Naive thymus-derived CD4-positive, alpha-beta T cell (primary cell): ENCODE measurements at regions not wholly inside any gene's neighbourhood (a gene's known extent, or its start where the extent isn't known, plus 50 kb on each side); places are given as distances from the start of the nearest gene placed in this dataset.

Source experiments
- ATAC-seq: fragments of 150-1000 bp; cut with Tn5 transposase; 2 replicates; pipeline ENCODE4 v1.10.0; 2021; ENCODE audit warnings: mild to moderate bottlenecking, moderate library complexity
- CTCF ChIA-PET: fragments of 350-600 bp; sonication (Branson Sonifier 250); formaldehyde crosslinking; loops from one replicate; lab custom pipeline; 2021; ENCODE audit warnings: antibody characterized with exemption; lab: Charles Lee
- POLR2A ChIA-PET: fragments of 350-600 bp; sonication (Branson Sonifier 250); formaldehyde crosslinking; loops from one replicate; lab custom pipeline; 2021; ENCODE audit warnings: antibody characterized with exemption, inconsistent platforms; lab: Charles Lee
- DNase-seq, 9 donors: peaks; one replicate each; pipeline versions ENCODE4 v3.0.0 to v3.0.0-alpha.2; 2020 to 2022; ENCODE audit warnings: mixed read lengths in 1 of 9
- H3K27ac ChIP-seq: one replicate; pipeline ENCODE4 v1.7.0; 2013; ENCODE audit warnings: mild to moderate bottlenecking, low read depth, low read length, moderate library complexity
- H3K27me3 ChIP-seq, 2 donors: one replicate each; pipeline ENCODE4 v1.7.0; 2013; ENCODE audit warnings: low read length in 2 of 2, mild to moderate bottlenecking in 2 of 2, moderate library complexity in 2 of 2; ENCODE audit not compliant: control insufficient read depth in 2 of 2, insufficient read depth in 2 of 2
- H3K36me3 ChIP-seq, 3 experiments: 1 replicate in 2 of 3; 2 replicates in 1 of 3; pipeline ENCODE4 v1.7.0; 2013; ENCODE audit warnings: low read length in 3 of 3, mild to moderate bottlenecking in 3 of 3, moderate library complexity in 1 of 3; ENCODE audit not compliant: insufficient read depth in 3 of 3, control insufficient read depth in 2 of 3
- H3K4me1 ChIP-seq, 2 donors: one replicate each; pipeline ENCODE4 v1.7.0; 2013; ENCODE audit warnings: low read length in 2 of 2, mild to moderate bottlenecking in 2 of 2, moderate library complexity in 1 of 2; ENCODE audit not compliant: control insufficient read depth in 2 of 2, insufficient read depth in 2 of 2
- H3K4me3 ChIP-seq: 2 replicates; pipeline ENCODE4 v1.7.0; 2013; ENCODE audit warnings: mild to moderate bottlenecking, low read length
- H3K9me3 ChIP-seq, 3 experiments: 1 replicate in 2 of 3; 2 replicates in 1 of 3; pipeline ENCODE4 v1.7.0; 2013; ENCODE audit warnings: low read length in 3 of 3; ENCODE audit not compliant: control insufficient read depth in 2 of 3
- H3K27ac Mint-ChIP-seq, 9 donors: one replicate each; pipeline ENCODE4 v1.8.0; 2020 to 2022; ENCODE audit warnings: mixed read lengths in 9 of 9, mild to moderate bottlenecking in 8 of 9, moderate library complexity in 5 of 9, inconsistent platforms in 2 of 9
- H3K27me3 Mint-ChIP-seq, 5 donors: one replicate each; pipeline ENCODE4 v1.8.0; 2021 to 2022; ENCODE audit warnings: mixed read lengths in 5 of 5, mild to moderate bottlenecking in 1 of 5
- H3K36me3 Mint-ChIP-seq, 5 donors: one replicate each; pipeline ENCODE4 v1.8.0; 2020 to 2022; ENCODE audit warnings: mixed read lengths in 5 of 5, mild to moderate bottlenecking in 3 of 5, inconsistent platforms in 1 of 5
- H3K4me1 Mint-ChIP-seq, 7 donors: one replicate each; pipeline ENCODE4 v1.8.0; 2020 to 2022; ENCODE audit warnings: mixed read lengths in 7 of 7, mild to moderate bottlenecking in 3 of 7, inconsistent platforms in 1 of 7
- H3K4me3 Mint-ChIP-seq, 10 donors: one replicate each; pipeline ENCODE4 v1.8.0; 2020 to 2022; ENCODE audit warnings: mild to moderate bottlenecking in 10 of 10, mixed read lengths in 10 of 10, moderate library complexity in 6 of 10, inconsistent platforms in 2 of 10
- H3K9me3 Mint-ChIP-seq, 11 donors: one replicate each; pipeline ENCODE4 v1.8.0; 2020 to 2022; ENCODE audit warnings: mixed read lengths in 11 of 11, mild to moderate bottlenecking in 4 of 11, inconsistent platforms in 1 of 11, moderate library complexity in 1 of 11
- intact Hi-C, 2 donors: fragments of 100-400 bp; cut with micrococcal nuclease; formaldehyde crosslinking; loops; one replicate each; pipeline ENCODE4 v1.15.1; 2023

- H3K4me3 ChIP-seq = no peak overlapping the region
- peaks cover 0 to 7% (median 1%) of the 10 kb centered on the region in 11 donors for H3K9me3 Mint-ChIP-seq
- no peaks in the 10 kb centered on the region for H3K4me1 ChIP-seq
- H3K27me3 ChIP-seq = no peaks in the 10 kb centered on the region
- DNase-seq (no peak), ATAC-seq (no peak)
- ChIA-PET POLR2A (interaction anchor here (0.7 kb wide), 1 partner anchor 777 kb away, joined by 4 read pairs; no protein-coding TSS in a partner anchor), CTCF (no interaction called here)
- no peaks in the 10 kb centered on the region for H3K4me1 Mint-ChIP-seq
- intact Hi-C loops = no loop called here
- H3K4me3 Mint-ChIP-seq = no peak overlapping the region
- H3K27ac Mint-ChIP-seq = no peak overlapping the region
- H3K27ac ChIP-seq = no peak overlapping the region
- no peaks in the 10 kb centered on the region for H3K27me3 Mint-ChIP-seq
- no peaks in the 10 kb centered on the region for H3K9me3 ChIP-seq
- no peaks in the 10 kb centered on the region for H3K36me3 ChIP-seq
- no peaks in the 10 kb centered on the region for H3K36me3 Mint-ChIP-seq
These were observed 474.8 kb downstream of the PCDH10 start for GRCh38 chr4:133623847-133624246.

GRCh38 chr4:133621628-133622027, 472.5 kb downstream of the PCDH10 start:
- Histone ChIP-seq H3K4me3 (no peak overlapping the region), H3K4me1 (no peaks in the 10 kb centered on the region), H3K9me3 (no peaks in the 10 kb centered on the region), H3K27me3 (no peaks in the 10 kb centered on the region), H3K27ac (no peak overlapping the region), H3K36me3 (no peaks in the 10 kb centered on the region)
- CTCF ChIA-PET = no interaction called here
- peaks cover 0 to 6% (median 0%) of the 10 kb centered on the region in 11 donors for H3K9me3 Mint-ChIP-seq
- intact Hi-C loops = no loop called here
- DNase-seq (no peak), ATAC-seq (no peak)
- H3K36me3 Mint-ChIP-seq = no peaks in the 10 kb centered on the region
- no peak overlapping the region for H3K4me3 Mint-ChIP-seq
- H3K4me1 Mint-ChIP-seq = no peaks in the 10 kb centered on the region
- no peak overlapping the region for H3K27ac Mint-ChIP-seq
- POLR2A ChIA-PET = no interaction called here
- no peaks in the 10 kb centered on the region for H3K27me3 Mint-ChIP-seq

GRCh38 chr4:133620555-133620954, 471.5 kb downstream of the PCDH10 start:
- POLR2A ChIA-PET = no interaction called here
- DNase-seq (no peak), ATAC-seq (no peak)
- H3K4me3 Mint-ChIP-seq = no peak overlapping the region
- Histone ChIP-seq H3K27ac (no peak overlapping the region), H3K4me3 (no peak overlapping the region), H3K4me1 (no peaks in the 10 kb centered on the region), H3K9me3 (no peaks in the 10 kb centered on the region), H3K36me3 (no peaks in the 10 kb centered on the region), H3K27me3 (no peaks in the 10 kb centered on the region)
- CTCF ChIA-PET = no interaction called here
- H3K27ac Mint-ChIP-seq = no peak overlapping the region
- H3K4me1 Mint-ChIP-seq = no peaks in the 10 kb centered on the region
- intact Hi-C loops = no loop called here
- no peaks in the 10 kb centered on the region for H3K27me3 Mint-ChIP-seq
- peaks cover 0 to 13% (median 0%) of the 10 kb centered on the region in 11 donors for H3K9me3 Mint-ChIP-seq
- H3K36me3 Mint-ChIP-seq = no peaks in the 10 kb centered on the region

- DNase-seq (no peak), ATAC-seq (no peak)
- Histone ChIP-seq H3K27me3 (no peaks in the 10 kb centered on the region), H3K36me3 (no peaks in the 10 kb centered on the region), H3K4me1 (no peaks in the 10 kb centered on the region), H3K9me3 (no peaks in the 10 kb centered on the region), H3K4me3 (no peak overlapping the region), H3K27ac (no peak overlapping the region)
- Mint-ChIP-seq H3K27me3 (no peaks in the 10 kb centered on the region), H3K27ac (no peak overlapping the region), H3K9me3 (peaks cover 0 to 24% (median 0%) of the 10 kb centered on the region in 11 donors), H3K4me3 (no peak overlapping the region), H3K36me3 (no peaks in the 10 kb centered on the region), H3K4me1 (no peaks in the 10 kb centered on the region)
- ChIA-PET POLR2A (no interaction called here), CTCF (no interaction called here)
- intact Hi-C loops = no loop called here
These were observed 469.9 kb downstream of the PCDH10 start for GRCh38 chr4:133618963-133619362.

DNA sequence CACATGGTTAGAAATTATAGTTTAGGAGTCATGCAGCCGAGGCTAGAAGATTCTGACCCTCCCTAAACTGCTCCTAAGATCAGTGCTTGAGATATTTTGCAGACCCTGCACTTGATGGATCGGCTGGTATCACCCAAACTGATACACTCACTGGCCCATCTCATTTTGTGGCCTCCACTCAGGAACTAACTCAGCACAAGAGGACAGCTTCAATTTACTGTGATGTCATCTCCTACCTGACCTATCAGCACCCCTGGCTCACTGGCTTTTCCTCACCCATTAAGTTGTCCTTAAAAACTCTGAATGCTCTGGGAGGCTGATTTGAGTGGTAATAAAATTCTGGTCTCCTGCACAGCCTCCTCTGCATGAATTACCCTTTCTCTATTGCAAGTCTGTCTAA, 450.9 kb downstream of the PCDH10 start:
- no peaks in the 10 kb centered on the region for H3K4me1 Mint-ChIP-seq
- no peaks in the 10 kb centered on the region for H3K9me3 ChIP-seq
- no peak overlapping the region for H3K27ac Mint-ChIP-seq
- ChIA-PET CTCF (no interaction called here), POLR2A (no interaction called here)
- intact Hi-C loops = no loop called here
- peaks cover 0 to 21% (median 2%) of the 10 kb centered on the region in 11 donors for H3K9me3 Mint-ChIP-seq
- H3K27me3 ChIP-seq = no peaks in the 10 kb centered on the region
- H3K4me3 Mint-ChIP-seq = no peak overlapping the region
- DNase-seq (no peak), ATAC-seq (no peak)
- no peak overlapping the region for H3K4me3 ChIP-seq
- H3K27me3 Mint-ChIP-seq = no peaks in the 10 kb centered on the region
- H3K36me3 Mint-ChIP-seq = no peaks in the 10 kb centered on the region
- no peaks in the 10 kb centered on the region for H3K36me3 ChIP-seq
- H3K27ac ChIP-seq = no peak overlapping the region
- no peaks in the 10 kb centered on the region for H3K4me1 ChIP-seq

GRCh38 chr4:133598779-133599178, 449.7 kb downstream of the PCDH10 start:
- H3K4me1 ChIP-seq = no peaks in the 10 kb centered on the region
- H3K9me3 Mint-ChIP-seq = peaks cover 0 to 20% (median 2%) of the 10 kb centered on the region in 11 donors
- no peaks in the 10 kb centered on the region for H3K27me3 ChIP-seq
- no peak overlapping the region for H3K27ac Mint-ChIP-seq
- no peaks in the 10 kb centered on the region for H3K27me3 Mint-ChIP-seq
- H3K4me3 ChIP-seq = no peak overlapping the region
- H3K4me1 Mint-ChIP-seq = no peaks in the 10 kb centered on the region
- no peaks in the 10 kb centered on the region for H3K9me3 ChIP-seq
- intact Hi-C loops = no loop called here
- DNase-seq = no peak
- POLR2A ChIA-PET = no interaction called here
- H3K27ac ChIP-seq = no peak overlapping the region
- no peak overlapping the region for H3K4me3 Mint-ChIP-seq
- no peak for ATAC-seq
- CTCF ChIA-PET = no interaction called here
- H3K36me3 ChIP-seq = no peaks in the 10 kb centered on the region
- no peaks in the 10 kb centered on the region for H3K36me3 Mint-ChIP-seq

GRCh38 chr4:133597251-133597650, 448.2 kb downstream of the PCDH10 start:
- H3K27me3 Mint-ChIP-seq = no peaks in the 10 kb centered on the region
- Histone ChIP-seq H3K27me3 (no peaks in the 10 kb centered on the region), H3K4me3 (no peak overlapping the region), H3K27ac (no peak overlapping the region), H3K4me1 (no peaks in the 10 kb centered on the region), H3K9me3 (no peaks in the 10 kb centered on the region), H3K36me3 (no peaks in the 10 kb centered on the region)
- ChIA-PET POLR2A (no interaction called here), CTCF (no interaction called here)
- peaks cover 0 to 12% (median 0%) of the 10 kb centered on the region in 11 donors for H3K9me3 Mint-ChIP-seq
- H3K4me1 Mint-ChIP-seq = no peaks in the 10 kb centered on the region
- intact Hi-C loops = no loop called here
- ATAC-seq = no peak
- H3K36me3 Mint-ChIP-seq = no peaks in the 10 kb centered on the region
- DNase-seq = no peak
- no peak overlapping the region for H3K27ac Mint-ChIP-seq
- H3K4me3 Mint-ChIP-seq = no peak overlapping the region
